Chondrocyte (in vitro differentiated cells): ENCODE measurements at regions not wholly inside any gene's neighbourhood (a gene's known extent, or its start where the extent isn't known, plus 50 kb on each side); places are given as distances from the start of the nearest gene placed in this dataset.

Source experiments
- DNase-seq: peaks from one replicate; pipeline ENCODE4 v3.0.0; 2021; ENCODE audit warnings: mixed read lengths, low spot score
- H3K27ac Mint-ChIP-seq: one replicate; pipeline ENCODE4 v1.8.0; 2021; ENCODE audit warnings: mild to moderate bottlenecking, moderate library complexity, mixed read lengths; ENCODE audit not compliant: unreplicated experiment
- H3K27me3 Mint-ChIP-seq: 2 replicates; pipeline ENCODE4 v1.8.0; 2021; ENCODE audit warnings: low read depth, mixed read lengths
- H3K36me3 Mint-ChIP-seq: 2 replicates; pipeline ENCODE4 v1.8.0; 2021; ENCODE audit warnings: low read depth, mixed read lengths
- H3K4me1 Mint-ChIP-seq: 2 replicates; pipeline ENCODE4 v1.8.0; 2021; ENCODE audit warnings: low read depth, mild to moderate bottlenecking, mixed read lengths
- H3K4me3 Mint-ChIP-seq: one replicate; pipeline ENCODE4 v1.8.0; 2021; ENCODE audit warnings: mild to moderate bottlenecking, moderate library complexity, mixed read lengths; ENCODE audit not compliant: unreplicated experiment
- H3K9me3 Mint-ChIP-seq: 2 replicates; pipeline ENCODE4 v1.8.0; 2021; ENCODE audit warnings: low read depth, mixed read lengths
- CTCF ChIP-seq: fragments of 200-600 bp; sonication (generic); IDR thresholded peaks from 2 replicates; pipeline ENCODE4 v1.5.0; 2021; ENCODE audit warnings: antibody characterized with exemption, mild to moderate bottlenecking, moderate library complexity

GRCh38 chr12:58254463-58255100 is 313.2 kb downstream of the ATP23 start:
- no peak for TF ChIP-seq CTCF
- no peak overlapping the region for H3K4me3 Mint-ChIP-seq
- H3K9me3 Mint-ChIP-seq: peaks cover 7% of the 10 kb centered on the region
- H3K27me3 Mint-ChIP-seq: no peaks in the 10 kb centered on the region
- DNase-seq: no peak
- H3K27ac Mint-ChIP-seq: no peak overlapping the region
- H3K36me3 Mint-ChIP-seq: no peaks in the 10 kb centered on the region
- peaks cover 8% of the 10 kb centered on the region for H3K4me1 Mint-ChIP-seq

GRCh38 chr12:58262796-58263195 is 321.4 kb downstream of the ATP23 start:
- Mint-ChIP-seq H3K27ac (no peak overlapping the region), H3K9me3 (peaks cover 5% of the 10 kb centered on the region), H3K4me1 (no peaks in the 10 kb centered on the region), H3K27me3 (no peaks in the 10 kb centered on the region), H3K36me3 (no peaks in the 10 kb centered on the region), H3K4me3 (no peak overlapping the region)
- no peak for TF ChIP-seq CTCF
- no peak for DNase-seq

GRCh38 chr12:58263816-58264215 is 322.4 kb downstream of the ATP23 start:
- no peaks in the 10 kb centered on the region for H3K27me3 Mint-ChIP-seq
- no peak overlapping the region for H3K4me3 Mint-ChIP-seq
- no peak overlapping the region for H3K27ac Mint-ChIP-seq
- peaks cover 5% of the 10 kb centered on the region for H3K9me3 Mint-ChIP-seq
- TF ChIP-seq CTCF: no peak
- no peaks in the 10 kb centered on the region for H3K4me1 Mint-ChIP-seq
- no peaks in the 10 kb centered on the region for H3K36me3 Mint-ChIP-seq
- DNase-seq: no peak

- no peak for TF ChIP-seq CTCF
- no peak for DNase-seq
- Mint-ChIP-seq H3K27me3 (no peaks in the 10 kb centered on the region), H3K9me3 (peaks cover 5% of the 10 kb centered on the region), H3K36me3 (no peaks in the 10 kb centered on the region), H3K4me3 (no peak overlapping the region), H3K27ac (no peak overlapping the region), H3K4me1 (no peaks in the 10 kb centered on the region)
Measured at GRCh38 chr12:58268069-58268468, 326.7 kb downstream of the ATP23 start.

DNA sequence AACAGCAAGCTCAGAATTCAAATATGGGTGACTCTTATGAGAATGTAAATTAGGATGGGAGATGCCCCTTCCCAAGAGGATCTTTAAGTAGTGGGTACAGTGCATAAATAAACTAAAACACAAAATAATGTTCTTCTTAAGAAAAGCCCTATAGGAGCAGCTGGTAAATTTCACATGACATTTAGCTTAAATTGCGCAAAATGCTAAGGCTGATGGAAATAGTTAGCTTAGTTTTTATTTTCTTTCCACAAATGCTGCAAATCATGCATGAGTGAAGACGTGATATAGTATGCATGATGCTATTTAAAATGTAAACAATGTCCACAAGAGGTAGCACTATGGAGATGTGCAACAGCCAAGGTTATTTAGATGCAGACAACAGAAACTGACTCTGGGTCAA is 328.1 kb downstream of the ATP23 start:
- Mint-ChIP-seq H3K27me3 (no peaks in the 10 kb centered on the region), H3K4me1 (no peaks in the 10 kb centered on the region), H3K36me3 (no peaks in the 10 kb centered on the region), H3K27ac (no peak overlapping the region), H3K4me3 (no peak overlapping the region), H3K9me3 (peaks cover 5% of the 10 kb centered on the region)
- DNase-seq: no peak
- TF ChIP-seq CTCF: no peak
